Prostate gland (tissue), 2 donors: ENCODE measurements at regions not wholly inside any gene's neighbourhood (a gene's known extent, or its start where the extent isn't known, plus 50 kb on each side); places are given as distances from the start of the nearest gene placed in this dataset.

Experiments used
- DNase-seq: peaks from one replicate; pipeline ENCODE4 v3.0.0-alpha.2; 2019; ENCODE audit warnings: low spot score
- H3K27ac ChIP-seq, 2 donors: fragments of 200-600 bp; sonication (generic); 2 replicates each; pipeline ENCODE4 v1.5.1; 2017 to 2019
- H3K27me3 ChIP-seq: fragments of 200-600 bp; sonication (generic); replicated peaks from 2 replicates; pipeline ENCODE4 v1.5.1; 2019; ENCODE audit not compliant: insufficient read depth
- H3K36me3 ChIP-seq, 2 donors: fragments of 200-600 bp; sonication (generic); 1 replicate in 1 of 2; 2 replicates in 1 of 2; pipeline versions ENCODE4 v1.5.1 to v1.8.1; 2017 to 2019
- H3K4me1 ChIP-seq: fragments of 200-600 bp; sonication (generic); replicated peaks from 2 replicates; pipeline ENCODE4 v1.5.1; 2019
- H3K4me3 ChIP-seq, 2 donors: fragments of 200-600 bp; sonication (generic); 2 replicates each; pipeline ENCODE4 v1.5.1; 2017 to 2019
- H3K9me3 ChIP-seq: fragments of 200-600 bp; sonication (generic); 2 replicates; pipeline ENCODE4 v1.5.1; 2017
- CTCF ChIP-seq, 4 experiments: fragments of 200-600 bp in 2 of 4; fragments of 450-650 bp in 2 of 4; sonication (generic) in 2 of 4; IDR thresholded peaks; 1 replicate in 3 of 4; 2 replicates in 1 of 4; pipeline ENCODE4 v1.5.1; 2016 to 2019; ENCODE audit warnings: antibody characterized with exemption in 4 of 4, mild to moderate bottlenecking in 2 of 4, moderate library complexity in 2 of 4
- POLR2A ChIP-seq: fragments of 450-650 bp; IDR thresholded peaks from one replicate; pipeline ENCODE4 v1.6.1; 2016; ENCODE audit warnings: antibody characterized with exemption, mild to moderate bottlenecking
- POLR2AphosphoS5 ChIP-seq: sonication (generic); formaldehyde crosslinking; IDR thresholded peaks from one replicate; pipeline ENCODE4 v1.6.1; 2017; ENCODE audit warnings: antibody characterized with exemption
- WGBS: methylation state at CpG from one replicate; pipeline ENCODE4 v1.1.5; 2018; 5-methylcytosine and 5-hydroxymethylcytosine counted together
- intact Hi-C: fragments of 100-400 bp; cut with DNase I; formaldehyde crosslinking; loops from one replicate; pipeline ENCODE4 v1.14.2; 2022
- small RNA-seq, 2 donors: library from RNA; depleted of rRNA; stranded (forward); fragments of <200 nt; gene quantifications; one replicate each; pipeline ENCODE3, GENCODE V24; 2016

GRCh38 chr3:163056874-163057497 lies 1560.4 kb downstream of the OTOL1 start:
- no peak for DNase-seq
- H3K4me1 ChIP-seq, result no peaks in the 10 kb centered on the region
- no peaks in the 10 kb centered on the region for H3K36me3 ChIP-seq
- no peak overlapping the region for H3K4me3 ChIP-seq
- WGBS, result 14% methylated on average over 2 of the region's 2 CpGs
- H3K27ac ChIP-seq, result no peak overlapping the region
- no peaks in the 10 kb centered on the region for H3K27me3 ChIP-seq
- intact Hi-C loops, result no loop called here
- TF ChIP-seq CTCF (IDR thresholded peaks at IDR 0.05), result peak in 1 of 4 experiments; percentile 51
- no peak for TF ChIP-seq POLR2AphosphoS5
- TF ChIP-seq POLR2A, result no peak
- H3K9me3 ChIP-seq, result no peaks in the 10 kb centered on the region

GRCh38 chr3:163058031-163058854 lies 1561.6 kb downstream of the OTOL1 start:
- H3K27me3 ChIP-seq, result no peaks in the 10 kb centered on the region
- H3K4me1 ChIP-seq, result no peaks in the 10 kb centered on the region
- WGBS, result 42% methylated on average over 11 of the region's 11 CpGs
- no peak for DNase-seq
- no peaks in the 10 kb centered on the region for H3K9me3 ChIP-seq
- intact Hi-C loops, result no loop called here
- H3K4me3 ChIP-seq, result no peak overlapping the region
- H3K27ac ChIP-seq, result no peak overlapping the region
- H3K36me3 ChIP-seq, result no peaks in the 10 kb centered on the region
- TF ChIP-seq POLR2A (no peak), CTCF (IDR thresholded peaks at IDR 0.05) (no peak), POLR2AphosphoS5 (no peak)

GRCh38 chr3:163071713-163072112 lies 1575.1 kb downstream of the OTOL1 start:
- Histone ChIP-seq H3K4me1 (no peaks in the 10 kb centered on the region), H3K36me3 (no peaks in the 10 kb centered on the region), H3K4me3 (no peak overlapping the region), H3K9me3 (no peaks in the 10 kb centered on the region), H3K27ac (no peak overlapping the region), H3K27me3 (no peaks in the 10 kb centered on the region)
- 28% methylated on average over 2 of the region's 2 CpGs for WGBS
- intact Hi-C loops, result no loop called here
- DNase-seq, result no peak
- TF ChIP-seq CTCF (IDR thresholded peaks at IDR 0.05) (no peak), POLR2AphosphoS5 (no peak), POLR2A (no peak)

Small RNA genes in the stretch of these regions (small RNA-seq; reads per million reads assigned to genes)
- gene AC128716.1, result 0 reads per million in 2 donors
